Putamen (tissue), 1 donor: ENCODE measurements at regions not wholly inside any gene's neighbourhood (a gene's known extent, or its start where the extent isn't known, plus 50 kb on each side); places are given as distances from the start of the nearest gene placed in this dataset.
"Not testable (repeated sequence)": the region's sequence is repeated elsewhere in the genome, so short reads cannot be mapped to it uniquely, and the experiment has no call there.

Experiments
- DNase-seq: peaks from one replicate; pipeline ENCODE4 v3.0.0-alpha.2; 2016; ENCODE audit warnings: low spot score

DNA sequence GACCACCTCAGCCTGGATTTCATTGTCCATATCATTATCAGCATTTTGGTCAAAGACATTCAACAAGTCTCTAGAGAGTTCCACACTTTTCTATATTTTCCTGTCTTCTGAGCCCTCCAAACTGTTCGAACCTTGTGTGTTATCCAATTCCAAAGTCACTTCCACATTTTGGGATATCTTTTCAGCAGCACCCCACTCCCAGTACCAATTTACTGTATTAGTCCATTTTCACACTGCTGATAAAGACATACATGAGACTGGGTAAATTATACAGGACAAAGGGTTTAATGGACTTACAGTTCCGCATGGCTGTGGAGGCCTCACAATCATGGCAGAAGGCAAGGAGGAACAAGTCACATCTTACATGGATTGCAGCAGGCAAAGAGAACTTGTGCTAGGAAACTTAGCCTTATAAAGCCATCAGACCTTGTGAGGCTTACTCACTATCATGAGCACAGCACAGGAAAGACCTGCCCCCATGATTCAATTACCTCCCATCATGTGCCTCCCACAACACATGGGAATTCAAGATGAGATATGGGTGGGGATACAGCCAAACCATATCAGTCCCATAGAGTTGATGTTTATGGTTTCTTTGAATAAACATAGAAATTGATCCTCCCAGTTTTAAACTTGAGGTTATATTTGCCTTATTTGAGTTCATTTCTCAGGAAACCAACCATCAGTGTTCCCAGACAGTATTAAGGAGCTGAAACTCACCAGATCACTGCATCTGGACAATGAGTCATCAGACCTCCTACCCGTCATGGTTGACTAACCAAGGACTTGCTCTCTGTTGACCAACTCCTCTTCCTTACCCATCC lies 322.7 kb upstream of the DUSP10 start:
- DNase-seq, result no peak

DNA sequence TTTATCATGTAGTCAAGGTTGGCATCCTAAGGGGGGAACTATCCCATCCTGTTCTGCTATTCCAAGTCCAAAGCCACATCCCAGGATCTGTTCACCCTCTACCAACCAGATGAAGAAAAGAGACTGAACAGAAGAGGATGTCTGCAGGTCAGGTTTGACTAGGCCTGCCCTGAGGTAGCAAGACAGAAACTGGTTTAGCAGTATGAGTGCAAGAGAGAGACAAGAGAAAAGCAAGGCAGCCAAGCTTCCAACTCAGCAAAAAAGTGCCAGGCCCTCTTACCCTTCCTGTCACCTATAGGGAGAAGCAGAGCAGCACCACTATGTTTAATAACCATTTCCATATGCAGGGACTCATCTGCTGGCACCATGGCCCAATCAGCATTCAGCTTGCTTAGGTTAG lies 320.8 kb upstream of the DUSP10 start:
- no peak for DNase-seq

DNA sequence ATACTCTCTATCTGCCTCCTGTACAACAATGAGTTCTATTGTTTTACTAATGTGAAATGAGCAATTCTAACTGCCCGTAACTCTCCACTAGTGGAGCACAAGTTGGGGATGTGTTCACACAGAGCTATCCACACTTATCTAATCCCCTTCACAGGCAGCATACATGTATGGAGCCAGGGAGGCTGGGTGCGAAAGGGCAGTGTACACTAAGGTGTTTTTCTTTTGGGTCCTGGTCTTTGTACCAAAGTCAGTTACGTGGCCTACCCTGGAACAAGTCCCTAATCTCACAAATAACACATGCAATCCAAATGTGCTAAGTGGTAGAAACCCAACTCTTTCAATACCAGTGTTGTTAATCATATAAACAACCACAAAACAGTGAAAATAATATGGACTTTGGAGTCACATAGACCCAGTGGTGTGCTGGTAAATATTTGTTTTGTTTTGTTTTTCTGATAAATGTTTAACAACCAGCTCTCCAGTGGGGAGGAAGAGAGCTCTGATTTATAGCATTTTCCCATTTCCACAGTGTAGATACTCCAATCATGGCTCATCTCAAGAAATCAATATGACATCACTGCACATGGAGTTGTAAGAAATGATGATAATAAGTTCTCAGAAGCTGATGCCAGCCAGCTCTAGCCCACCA lies 319.9 kb upstream of the DUSP10 start:
- peak; percentile 23 for DNase-seq

DNA sequence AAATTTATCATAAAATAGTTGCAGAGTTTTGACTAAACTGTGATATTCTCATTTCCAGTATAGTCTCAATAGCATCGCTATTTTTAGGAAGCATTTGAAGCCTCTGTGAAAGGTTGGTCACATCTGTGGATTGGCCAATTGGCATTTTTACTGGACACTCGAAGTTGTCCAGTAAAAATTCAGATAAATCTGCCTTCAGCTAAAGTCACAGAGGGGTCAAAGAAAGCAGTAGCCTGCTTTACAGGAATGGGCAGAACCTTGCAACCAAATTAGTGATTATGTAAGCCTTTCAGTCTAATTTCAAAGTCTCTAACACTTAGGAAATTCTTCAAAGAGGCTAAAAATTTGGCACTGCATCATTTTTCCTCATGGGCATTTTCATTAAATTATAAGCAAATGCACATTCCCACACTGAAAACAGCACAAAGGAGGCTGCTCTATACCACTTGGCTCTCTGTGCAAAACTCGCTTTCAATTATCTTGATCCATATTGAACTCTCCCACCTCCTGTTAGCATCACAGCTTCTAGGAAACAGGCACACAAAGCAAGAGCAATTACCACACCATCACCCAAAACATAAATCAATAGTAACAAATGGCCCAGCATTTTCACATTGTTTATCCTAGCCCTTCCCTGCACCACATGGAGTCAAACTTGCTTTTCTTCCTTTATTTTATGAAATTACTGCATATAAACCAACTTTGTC lies 318.5 kb upstream of the DUSP10 start:
- no peak for DNase-seq

DNA sequence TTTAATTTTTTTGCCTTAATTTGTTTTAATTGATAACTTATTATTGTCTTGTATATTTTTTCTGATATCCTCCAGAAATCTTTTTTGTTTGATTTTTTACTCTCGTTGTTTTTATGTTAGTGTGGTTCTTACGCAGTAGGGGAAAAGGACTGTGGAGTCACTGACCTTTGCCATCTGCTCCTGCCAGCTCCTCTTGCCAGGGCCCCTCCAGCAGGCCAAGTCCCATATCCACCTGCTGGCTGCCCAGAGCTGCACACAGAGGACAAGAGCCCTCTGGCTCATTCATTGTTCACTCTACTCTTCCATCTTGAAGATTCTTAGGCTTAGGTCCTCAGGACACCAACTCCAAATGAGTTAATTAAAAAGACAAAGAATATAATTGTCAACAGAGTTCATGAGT lies 316.4 kb upstream of the DUSP10 start:
- DNase-seq, result no peak

DNA sequence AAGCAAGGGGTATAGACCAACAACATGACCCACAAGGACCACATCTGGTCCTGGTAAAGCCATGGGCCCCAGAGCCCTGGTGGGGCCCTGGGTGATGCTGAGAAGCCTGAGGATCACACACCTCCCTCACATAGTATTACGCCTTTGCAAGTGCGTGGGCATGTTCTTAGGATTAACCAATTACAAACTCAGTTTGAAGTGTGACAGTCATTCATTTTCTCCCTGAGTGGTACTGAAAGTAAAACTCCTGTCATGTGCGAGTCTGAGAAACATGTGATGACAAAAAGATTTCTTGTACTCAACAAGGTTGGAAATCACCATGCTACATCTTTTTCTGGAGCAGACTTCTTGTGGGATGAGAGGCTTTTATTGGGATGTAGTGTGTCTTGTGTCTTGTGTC lies 315.3 kb upstream of the DUSP10 start:
- DNase-seq, result no peak

DNA sequence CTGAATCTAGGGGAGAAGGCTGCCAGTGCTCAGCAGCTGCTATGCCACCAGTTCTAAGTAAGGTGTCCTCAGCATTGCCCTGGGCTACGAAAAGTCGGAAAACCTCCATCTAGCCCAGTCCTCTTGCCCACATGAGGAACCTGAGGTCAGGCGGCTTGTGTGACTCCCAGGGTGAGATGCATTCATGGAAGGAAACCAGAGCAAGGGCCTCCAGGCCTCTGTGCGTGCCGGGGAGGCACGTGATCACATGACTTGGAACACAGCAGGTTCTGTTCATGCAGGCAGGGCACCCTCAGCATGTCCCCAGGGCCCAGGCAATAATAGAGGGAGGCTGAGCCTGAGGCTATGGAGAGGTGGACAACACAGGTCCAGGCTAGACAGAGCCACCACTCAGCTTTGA lies 312.5 kb upstream of the DUSP10 start:
- no peak for DNase-seq

DNA sequence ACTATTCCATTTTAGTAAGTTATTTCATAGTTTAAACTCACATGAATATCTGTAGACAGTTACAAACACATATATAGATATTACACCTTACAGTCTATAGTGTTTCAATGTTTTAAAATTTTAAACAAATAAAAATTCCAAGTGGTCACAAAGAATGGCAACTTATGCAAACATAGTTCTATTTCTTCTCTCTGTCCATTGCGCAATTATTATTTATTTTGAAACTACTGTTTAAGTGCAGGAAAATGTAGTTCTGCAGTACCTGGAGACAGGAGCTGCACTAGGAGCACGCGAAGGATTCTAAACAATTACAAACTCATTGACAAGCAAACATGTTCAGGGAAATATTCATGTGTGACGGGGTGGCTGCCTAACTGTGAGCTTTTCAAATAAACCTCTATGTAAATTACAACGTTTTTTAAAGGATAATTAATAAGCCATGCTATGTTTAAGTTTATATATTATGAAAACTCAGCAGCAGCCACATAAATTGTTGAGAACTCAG lies 312.0 kb upstream of the DUSP10 start:
- no peak for DNase-seq

DNA sequence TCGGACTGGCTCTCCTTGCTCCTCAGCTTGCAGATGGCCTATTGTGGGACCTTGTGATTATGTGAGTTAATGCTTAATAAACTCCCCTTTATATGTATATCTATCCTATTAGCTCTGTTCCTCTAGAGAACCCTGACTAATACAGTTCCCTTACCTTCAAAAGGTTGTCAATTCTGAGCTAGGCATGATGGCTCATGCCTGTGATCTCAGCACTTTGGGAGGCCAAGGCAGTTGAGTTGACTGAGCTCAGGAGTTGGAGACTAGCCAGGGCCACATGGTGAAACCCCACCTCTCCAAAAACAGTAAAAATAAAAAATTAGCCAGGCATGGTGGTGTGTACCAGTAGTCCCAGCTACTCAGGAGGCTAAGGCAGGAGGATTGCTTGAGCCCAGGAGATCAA lies 309.4 kb upstream of the DUSP10 start:
- not testable (repeated sequence) for DNase-seq

DNA sequence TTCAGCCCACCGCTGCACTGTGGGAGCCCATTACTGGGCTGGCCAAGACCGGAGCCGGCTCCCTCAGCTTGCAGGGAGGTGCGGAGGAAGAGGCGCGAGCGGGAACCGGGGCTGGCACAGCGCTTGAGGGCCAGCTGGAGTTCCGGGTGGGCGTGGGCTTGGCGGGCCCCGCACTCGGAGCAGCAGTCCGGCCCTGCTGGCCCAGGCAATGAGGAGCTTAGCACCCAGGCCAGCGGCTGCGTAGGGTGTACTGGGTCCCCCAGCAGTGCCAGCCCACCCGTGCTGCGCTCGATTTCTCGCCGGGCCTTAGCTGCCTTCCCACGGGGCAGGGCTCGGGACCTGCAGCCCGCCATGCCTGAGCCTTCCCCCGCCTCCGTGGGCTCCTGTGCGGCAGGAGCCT lies 307.8 kb upstream of the DUSP10 start:
- not testable (repeated sequence) for DNase-seq

DNA sequence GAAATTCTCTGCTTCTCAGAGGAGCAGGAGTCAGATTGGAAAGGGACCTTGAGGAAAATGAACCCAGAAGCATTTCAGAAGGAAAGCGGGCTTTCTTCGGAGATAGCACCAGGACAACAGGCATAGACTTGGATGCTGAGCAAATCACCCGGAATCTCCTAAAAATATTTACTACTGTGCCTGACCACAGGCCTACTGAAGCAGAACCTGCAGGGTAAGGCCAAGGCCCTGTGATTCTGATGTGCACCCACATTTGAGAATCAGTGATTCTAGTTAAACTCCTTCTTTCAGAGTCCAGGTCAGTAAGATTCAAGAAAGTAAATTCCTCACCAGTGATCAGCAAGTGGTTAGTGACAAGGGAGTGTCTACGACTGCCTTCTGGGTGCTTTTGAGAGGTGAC lies 307.3 kb upstream of the DUSP10 start:
- DNase-seq, result no peak

DNA sequence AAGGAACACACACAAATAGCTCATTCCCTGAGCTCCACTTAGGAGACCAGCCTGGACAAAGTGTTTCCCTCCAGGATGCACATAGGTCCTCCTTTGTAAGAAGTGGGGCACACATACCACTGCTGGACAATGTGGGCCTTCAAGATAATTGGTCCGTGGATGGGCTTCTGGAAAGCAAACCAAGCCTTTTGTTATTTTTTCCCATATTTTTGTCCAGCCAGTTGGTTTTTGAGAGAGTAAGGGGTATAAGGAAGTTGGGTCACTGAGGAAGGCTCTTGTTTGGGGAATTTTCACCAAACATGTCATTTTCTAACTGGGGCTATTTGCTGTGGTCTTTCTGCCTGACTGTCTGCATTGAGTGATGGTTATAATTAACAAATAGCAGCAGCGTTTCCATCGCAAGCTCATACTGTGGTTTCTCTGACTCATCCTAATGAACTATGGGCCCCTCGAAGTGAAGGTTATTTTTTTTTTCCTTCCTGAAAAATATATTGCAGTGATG lies 306.3 kb upstream of the DUSP10 start:
- DNase-seq, result no peak

DNA sequence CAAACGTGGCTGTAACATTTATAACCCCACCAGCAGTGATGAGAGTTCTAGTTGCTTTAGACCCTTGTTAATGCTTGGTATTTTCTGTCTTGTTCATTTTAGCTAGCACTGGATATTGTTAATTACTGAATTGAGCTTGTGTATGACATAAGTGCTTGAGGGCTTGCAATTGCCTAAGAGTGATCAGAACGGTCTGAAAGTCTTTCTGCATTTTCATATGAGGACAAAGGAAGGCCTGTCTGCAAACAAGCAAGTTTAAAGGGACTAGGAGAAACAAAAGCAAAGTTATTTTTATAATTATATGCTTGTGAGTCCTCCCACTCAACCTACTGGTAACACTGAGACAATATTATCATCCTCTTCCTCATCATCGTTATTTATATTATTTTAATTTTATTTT lies 305.5 kb upstream of the DUSP10 start:
- DNase-seq, result no peak

DNA sequence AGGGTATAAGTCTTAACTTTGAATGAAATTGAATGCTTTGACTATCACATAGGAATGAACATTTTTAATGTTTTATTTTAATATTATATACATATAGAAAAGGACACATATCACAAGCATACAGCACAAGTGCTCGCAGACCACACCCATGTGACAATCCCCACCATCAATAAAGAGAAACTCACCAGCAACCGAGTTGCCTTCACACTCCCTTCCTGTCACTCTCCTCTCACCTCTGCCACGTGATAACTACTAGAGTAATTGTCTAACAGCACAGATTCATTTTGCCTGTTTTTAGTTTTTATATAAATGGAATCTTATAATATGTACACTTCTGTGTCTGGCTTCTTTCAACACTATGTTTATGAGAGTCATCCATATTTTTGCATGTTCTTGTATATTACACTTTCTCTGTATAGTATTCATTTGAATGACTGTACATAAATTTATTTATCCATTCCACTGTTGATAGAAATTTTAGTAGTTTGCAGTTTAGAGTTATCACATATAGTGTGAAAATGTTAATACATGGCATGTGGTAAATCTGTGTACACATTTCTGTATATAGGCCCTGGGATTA lies 304.9 kb upstream of the DUSP10 start:
- DNase-seq, result no peak

DNA sequence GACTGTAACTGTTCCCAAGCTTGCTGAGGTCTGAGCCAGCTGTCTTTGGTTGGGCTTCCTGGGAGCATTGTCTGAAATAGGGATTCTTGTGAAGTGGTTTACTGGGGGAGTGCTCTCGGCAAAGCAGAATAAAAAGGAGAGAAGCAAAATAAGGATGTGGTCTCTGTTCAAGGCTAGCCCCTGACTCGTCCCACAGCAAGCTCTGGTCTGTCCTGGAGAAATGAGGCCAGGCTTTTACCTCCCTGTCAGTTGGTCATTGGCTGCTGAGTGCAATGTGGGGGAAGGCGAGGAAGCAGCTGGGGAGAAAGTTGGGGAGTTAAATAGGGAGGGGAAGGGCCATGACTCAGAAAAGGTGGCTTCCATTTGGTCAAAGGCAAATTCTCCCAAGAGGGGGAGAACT lies 303.9 kb upstream of the DUSP10 start:
- DNase-seq, result no peak

DNA sequence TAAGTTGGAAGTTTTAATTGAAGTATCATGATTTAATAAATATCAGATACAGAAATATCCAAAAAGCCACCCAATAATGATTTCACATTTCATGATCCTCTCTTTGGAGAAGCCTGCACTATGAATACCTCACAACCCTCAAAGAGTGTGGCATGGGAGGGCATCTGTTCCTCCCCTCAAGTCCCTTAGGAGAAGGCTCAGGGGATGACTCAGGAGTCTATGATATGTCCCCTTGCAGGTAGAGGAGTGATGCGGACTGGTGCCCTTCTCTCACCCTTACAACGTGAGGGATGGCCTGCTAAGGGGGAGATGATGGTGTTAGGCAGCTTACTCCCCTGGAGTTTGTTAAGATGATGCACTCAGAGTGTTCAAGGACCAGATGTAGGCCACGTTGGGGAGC lies 303.3 kb upstream of the DUSP10 start:
- DNase-seq, result no peak

DNA sequence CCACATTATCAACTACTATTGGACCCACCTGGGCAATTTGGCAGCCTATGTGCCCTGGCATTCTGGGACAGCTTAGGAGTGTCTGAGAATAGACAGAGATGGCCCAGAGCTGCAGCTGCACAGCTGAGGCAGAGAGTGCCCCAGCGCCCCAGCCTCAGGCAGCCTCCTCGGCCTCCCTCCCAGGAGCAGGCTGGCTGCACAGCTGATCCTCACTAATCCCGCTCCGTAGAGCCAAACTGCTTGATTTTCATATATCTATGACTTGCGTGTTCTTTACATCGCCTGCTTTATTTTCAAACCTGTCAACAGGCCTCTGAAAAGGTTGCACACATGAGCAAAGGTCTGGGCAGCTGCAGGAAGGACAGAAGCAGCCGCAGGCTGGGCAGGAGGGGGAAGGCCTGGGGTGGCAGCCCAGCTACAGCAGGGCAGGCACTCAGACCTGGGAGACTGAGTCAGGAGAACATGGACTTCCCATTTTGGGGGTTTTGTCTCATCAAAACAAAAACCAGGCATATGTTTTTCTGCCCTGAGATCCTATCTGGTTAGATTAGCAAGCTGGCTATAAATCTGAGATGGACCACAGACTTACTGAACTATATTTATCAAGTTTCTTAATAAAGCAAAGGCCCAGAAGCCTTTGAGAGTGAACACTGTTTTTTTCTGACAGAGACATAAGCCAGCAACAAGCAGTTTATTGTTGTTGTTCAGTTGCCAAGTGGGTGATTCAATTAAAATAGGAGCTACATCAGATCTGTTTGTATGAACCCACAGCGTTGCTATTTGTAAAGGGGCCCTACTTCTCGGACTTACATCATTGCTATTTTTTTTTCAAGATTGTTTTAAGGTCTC lies 301.8 kb upstream of the DUSP10 start:
- DNase-seq, result no peak

DNA sequence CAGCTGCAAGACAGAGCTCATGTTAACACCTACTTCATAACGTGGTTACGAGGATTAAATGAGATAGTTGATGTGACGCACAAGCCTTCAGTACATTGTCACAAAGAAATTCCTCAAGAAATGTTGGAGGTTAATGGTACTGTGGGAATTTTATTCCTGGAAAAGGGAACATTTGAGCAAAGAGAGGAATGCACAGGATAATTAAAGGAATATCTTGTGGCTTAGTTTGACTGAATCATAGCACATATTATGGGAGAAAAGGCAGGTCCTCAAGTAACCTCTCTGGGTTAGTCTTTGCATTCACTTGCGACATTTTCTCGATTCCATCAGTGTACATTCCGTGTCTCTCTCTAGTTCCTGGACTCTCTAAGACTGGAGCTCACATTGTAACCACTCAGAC lies 300.2 kb upstream of the DUSP10 start:
- no peak for DNase-seq

DNA sequence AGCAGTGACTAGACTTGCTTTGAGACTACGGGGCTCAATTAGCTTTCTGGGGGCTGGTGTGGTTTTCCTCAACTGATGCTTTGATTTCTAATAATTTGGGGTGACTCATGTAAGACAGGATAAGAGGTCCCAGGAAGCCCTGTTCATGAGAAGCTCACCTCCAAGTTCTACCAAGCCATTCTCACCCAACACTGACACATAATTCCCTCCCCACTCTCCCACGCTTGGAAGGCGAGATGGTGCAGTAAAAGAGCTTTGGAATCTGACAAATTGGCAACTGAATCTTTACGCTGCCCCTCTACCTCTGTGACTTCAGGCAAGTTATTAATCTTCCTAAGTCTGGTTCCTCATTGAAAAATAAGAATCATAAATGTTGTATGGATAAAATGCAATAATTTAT lies 299.1 kb upstream of the DUSP10 start:
- DNase-seq, result no peak

DNA sequence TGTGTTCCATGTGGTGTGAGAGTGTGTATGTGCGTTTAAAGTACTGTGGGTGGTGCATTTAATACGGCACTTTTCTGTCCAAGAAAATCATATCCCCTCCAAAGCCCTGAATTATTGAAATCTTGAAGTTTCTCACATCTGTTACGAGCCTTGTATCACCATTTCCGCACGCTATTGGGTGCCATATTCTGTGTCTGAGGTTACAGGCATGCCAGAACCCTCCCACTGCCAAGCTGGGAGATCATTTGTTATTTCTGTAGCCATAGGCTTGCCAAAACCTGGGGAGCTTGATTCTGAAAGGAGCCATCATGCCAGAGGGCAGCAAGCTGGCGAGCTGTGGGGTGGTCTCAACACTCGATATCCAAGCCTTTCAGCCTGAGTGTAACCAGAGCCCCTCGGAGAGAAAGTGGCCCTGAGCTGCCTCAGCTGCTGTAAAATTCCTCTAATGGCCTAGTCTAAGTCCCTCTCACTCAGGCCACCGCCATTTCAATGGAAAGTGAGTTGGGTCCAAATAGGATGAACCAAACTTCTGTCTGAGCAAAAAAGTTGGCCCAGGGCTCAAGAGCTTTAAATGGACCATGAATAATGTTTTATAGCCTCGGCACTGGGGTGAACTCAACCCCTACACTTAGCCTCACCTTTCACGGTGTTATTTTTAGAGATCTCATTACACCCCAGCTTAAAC lies 298.4 kb upstream of the DUSP10 start:
- no peak for DNase-seq

DNA sequence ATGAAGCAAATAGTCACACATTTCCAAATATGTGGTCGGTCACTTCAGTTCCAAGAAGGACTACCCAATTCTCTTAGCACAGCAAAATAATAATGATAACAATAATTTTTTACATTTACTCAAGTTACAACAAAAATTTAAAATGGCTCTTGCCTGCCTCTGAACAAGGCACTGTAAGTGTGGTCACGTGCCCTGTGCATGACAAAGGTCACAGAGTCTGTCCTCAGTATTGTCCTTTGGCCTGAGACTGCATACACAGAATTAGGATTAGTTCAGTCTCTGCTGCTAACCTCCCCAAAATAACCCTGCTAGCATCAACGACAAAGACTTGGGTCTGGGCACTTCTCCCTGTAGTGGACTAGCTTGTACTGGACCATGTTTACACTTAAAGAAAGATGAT lies 297.1 kb upstream of the DUSP10 start:
- DNase-seq, result no peak
